SK-N-MC (cell line): ENCODE measurements at regions not wholly inside any gene's neighbourhood (a gene's known extent, or its start where the extent isn't known, plus 50 kb on each side); places are given as distances from the start of the nearest gene placed in this dataset.

Experiments
- EZH2 ChIP-seq: fragments of 200-600 bp; sonication (generic); IDR thresholded peaks from one replicate; pipeline ENCODE4 v1.6.1; 2017; ENCODE audit warnings: antibody characterized with exemption
- FOXP2 ChIP-seq: optimal IDR thresholded peaks from 2 replicates; pipeline ENCODE3; 2011; ENCODE audit warnings: mild to moderate bottlenecking, moderate library complexity; ENCODE audit not compliant: insufficient read depth; ENCODE audit errors: extremely low read length, control extremely low read depth
- POLR2AphosphoS5 ChIP-seq: IDR thresholded peaks from 2 replicates; pipeline ENCODE4 v1.6.1; 2012; ENCODE audit warnings: mild to moderate bottlenecking, low read depth, low read length, borderline replicate concordance

- TF ChIP-seq EZH2 (no peak), POLR2AphosphoS5 (no peak), FOXP2 (no peak)
Measured at GRCh38 chr15:69586721-69587120, 134.1 kb downstream of the RPLP1 start.
